ENCODE measurements at regions not wholly inside any gene's neighbourhood (a gene's known extent, or its start where the extent isn't known, plus 50 kb on each side); places are given as distances from the start of the nearest gene placed in this dataset.

DNA sequence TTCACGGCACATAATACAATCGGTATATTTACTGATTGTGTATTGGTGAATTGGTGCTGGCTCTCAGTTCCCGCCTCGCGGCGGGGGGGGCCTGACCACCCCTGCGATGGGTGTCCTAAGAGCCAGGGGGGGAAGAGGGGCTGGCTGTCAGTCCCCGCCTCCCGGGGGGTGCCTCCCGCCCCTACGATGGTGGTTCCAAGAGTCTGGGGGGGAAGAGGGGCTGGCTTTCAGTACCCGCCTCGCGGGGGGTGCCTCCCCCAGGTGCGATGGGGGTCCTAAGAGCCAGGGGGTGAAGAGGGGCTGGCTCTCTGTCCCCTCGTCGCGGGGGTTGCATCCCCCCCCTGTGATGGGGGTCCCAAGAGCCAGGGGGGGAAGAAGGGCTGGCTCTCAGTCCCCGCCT lies 2321.8 kb upstream of the PCDH20 start:
- TF ChIP-seq, protein P1, sequence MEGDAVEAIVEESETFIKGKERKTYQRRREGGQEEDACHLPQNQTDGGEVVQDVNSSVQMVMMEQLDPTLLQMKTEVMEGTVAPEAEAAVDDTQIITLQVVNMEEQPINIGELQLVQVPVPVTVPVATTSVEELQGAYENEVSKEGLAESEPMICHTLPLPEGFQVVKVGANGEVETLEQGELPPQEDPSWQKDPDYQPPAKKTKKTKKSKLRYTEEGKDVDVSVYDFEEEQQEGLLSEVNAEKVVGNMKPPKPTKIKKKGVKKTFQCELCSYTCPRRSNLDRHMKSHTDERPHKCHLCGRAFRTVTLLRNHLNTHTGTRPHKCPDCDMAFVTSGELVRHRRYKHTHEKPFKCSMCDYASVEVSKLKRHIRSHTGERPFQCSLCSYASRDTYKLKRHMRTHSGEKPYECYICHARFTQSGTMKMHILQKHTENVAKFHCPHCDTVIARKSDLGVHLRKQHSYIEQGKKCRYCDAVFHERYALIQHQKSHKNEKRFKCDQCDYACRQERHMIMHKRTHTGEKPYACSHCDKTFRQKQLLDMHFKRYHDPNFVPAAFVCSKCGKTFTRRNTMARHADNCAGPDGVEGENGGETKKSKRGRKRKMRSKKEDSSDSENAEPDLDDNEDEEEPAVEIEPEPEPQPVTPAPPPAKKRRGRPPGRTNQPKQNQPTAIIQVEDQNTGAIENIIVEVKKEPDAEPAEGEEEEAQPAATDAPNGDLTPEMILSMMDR (IDR thresholded peaks at IDR 0.05) = no peak
- TF ChIP-seq POLR2A (IDR thresholded peaks at IDR 0.05) = no peak

All from gastroesophageal sphincter (tissue), 3 donors.